HS-5 (cell line): ENCODE measurements at regions not wholly inside any gene's neighbourhood (a gene's known extent, or its start where the extent isn't known, plus 50 kb on each side); places are given as distances from the start of the nearest gene placed in this dataset.

Experiments used
- DNase-seq: peaks from one replicate; pipeline ENCODE4 v3.0.0-alpha.2; 2012; ENCODE audit warnings: low read depth

DNA sequence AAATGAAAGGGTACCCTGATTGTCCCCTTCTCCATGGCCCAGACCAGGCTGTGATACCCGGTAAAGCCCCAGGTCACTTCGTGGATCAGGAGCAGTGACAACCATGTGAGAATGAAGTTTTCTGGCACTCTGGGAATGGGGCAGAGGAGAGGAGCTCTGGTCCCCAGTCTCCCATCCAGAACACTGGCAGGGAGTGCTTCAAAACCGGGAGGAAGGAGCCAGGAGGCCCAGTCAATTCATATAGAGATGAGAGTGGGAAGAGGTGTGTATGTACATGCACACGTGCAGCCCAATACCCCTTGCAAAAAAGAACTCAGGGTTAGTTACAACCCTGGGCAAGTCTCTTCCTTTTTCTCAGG lies 101.4 kb upstream of the TLE3 start:
- no peak for DNase-seq

GRCh38 chr15:70198441-70199123 lies 100.9 kb upstream of the TLE3 start:
- no peak for DNase-seq

- DNase-seq, result no peak
Observed at GRCh38 chr15:70197945-70198361, 100.2 kb upstream of the TLE3 start.

DNA sequence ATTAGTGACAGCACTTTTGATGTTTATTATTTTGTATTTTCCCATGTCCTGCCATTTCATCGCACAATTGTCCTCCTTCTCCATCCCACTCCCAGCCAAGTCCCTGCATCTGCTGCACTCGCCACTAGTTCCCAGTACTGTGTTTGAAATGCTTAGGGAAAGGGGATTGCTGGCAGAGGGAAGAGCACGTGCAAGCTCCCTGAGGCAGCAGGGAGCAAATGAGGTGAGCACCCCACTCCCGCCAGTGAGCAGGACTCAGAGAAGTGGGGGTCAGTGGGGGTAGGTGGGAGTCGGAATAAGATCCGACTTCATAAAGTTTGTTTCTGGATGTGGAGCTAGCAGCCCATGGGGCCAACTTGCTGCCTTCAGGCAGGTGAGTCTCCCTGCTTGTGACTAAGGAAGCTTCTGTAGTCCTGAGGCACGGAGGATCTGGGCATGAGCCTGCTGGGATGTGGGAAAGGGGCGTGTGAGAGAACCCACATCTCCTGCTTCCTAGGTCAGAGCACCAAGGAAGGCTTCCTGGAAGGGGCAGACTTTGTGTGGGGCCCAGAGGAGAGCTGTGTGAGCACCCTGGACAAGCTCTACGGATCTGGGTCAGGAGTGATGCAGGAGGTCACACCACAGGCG lies 99.7 kb upstream of the TLE3 start:
- DNase-seq, result no peak

DNA sequence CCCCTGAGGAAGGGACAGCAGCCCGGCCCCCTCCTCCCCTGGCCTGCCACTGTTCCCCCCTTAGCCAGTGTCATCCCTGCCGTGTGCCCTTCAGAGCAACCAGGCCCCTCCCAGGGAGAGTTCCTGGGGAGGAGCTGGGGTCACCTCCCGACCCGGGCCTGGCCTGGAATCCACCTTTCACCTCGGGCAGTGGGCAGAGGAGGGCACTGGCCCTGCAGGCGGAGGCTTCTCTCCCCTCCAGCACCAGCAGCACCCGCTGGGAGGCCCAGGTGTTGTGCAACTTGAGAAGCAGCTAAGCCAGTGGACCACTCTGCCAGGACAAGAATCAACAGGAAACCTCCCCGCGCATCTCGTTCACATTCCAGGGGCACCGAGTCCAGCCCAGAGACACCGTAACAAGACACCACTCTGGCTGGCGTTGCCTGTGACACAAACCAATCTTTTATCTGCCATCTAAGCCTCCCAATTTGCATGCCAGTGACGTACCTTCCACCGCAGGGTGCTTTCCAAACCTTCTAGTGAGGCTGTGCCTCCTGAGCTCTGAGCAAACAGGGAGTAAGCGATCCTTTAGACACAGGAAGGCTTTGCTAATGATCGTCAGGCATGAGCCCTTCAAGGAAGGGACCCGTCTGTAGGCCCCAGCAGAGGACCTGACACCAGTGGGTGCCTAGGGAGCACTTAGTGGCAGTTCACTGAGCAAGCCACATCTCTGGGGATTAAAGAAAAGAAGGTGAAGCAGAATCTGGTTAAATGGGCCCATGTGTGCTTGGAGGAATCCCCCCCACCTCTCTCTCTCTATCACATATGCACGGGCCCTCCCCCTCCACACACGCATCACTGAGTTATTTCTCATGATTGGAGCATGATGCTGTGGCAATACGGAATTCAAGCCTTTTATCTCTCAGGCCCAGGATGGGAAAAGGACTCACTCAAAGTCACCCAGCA lies 98.9 kb upstream of the TLE3 start:
- no peak for DNase-seq

- DNase-seq, result peak; percentile 19
Observed at GRCh38 chr15:70195587-70196305, 98.0 kb upstream of the TLE3 start.

GRCh38 chr15:70195171-70195570 lies 97.5 kb upstream of the TLE3 start:
- DNase-seq, result no peak

- DNase-seq, result no peak
Observed at GRCh38 chr15:70194266-70194665, 96.5 kb upstream of the TLE3 start.

- no peak for DNase-seq
Observed at GRCh38 chr15:70193734-70194133, 96.0 kb upstream of the TLE3 start.

GRCh38 chr15:70192490-70192889 lies 94.8 kb upstream of the TLE3 start:
- no peak for DNase-seq

- no peak for DNase-seq
Observed at GRCh38 chr15:70192041-70192440, 94.3 kb upstream of the TLE3 start.

- DNase-seq, result no peak
Observed at GRCh38 chr15:70190965-70191364, 93.2 kb upstream of the TLE3 start.

GRCh38 chr15:70189826-70190695 lies 92.3 kb upstream of the TLE3 start:
- no peak for DNase-seq

- DNase-seq, result no peak
Observed at GRCh38 chr15:70188286-70188685, 90.6 kb upstream of the TLE3 start.

- no peak for DNase-seq
Observed at GRCh38 chr15:70187331-70187730, 89.6 kb upstream of the TLE3 start.

DNA sequence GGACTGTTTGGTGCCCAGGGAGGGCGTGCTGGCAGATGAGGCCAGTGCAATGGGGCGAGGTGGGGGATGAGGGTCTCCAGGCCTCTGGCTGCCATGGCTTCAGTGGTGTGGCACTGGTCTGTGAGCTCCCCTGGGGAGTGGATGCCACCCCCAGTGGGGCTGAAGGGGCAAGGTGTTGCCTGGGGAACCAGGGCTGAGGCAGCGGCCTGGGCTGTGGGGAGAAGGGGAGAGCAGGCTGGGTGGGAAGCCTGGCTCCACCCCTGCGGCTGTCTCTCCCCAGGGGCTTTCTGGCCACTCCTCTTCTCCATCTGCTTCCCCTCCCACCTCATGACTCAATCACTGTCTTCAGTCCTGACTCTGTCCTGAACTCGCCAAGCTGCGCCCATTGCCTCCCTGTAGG lies 88.4 kb upstream of the TLE3 start:
- no peak for DNase-seq

GRCh38 chr15:70185251-70185711 lies 87.6 kb upstream of the TLE3 start:
- no peak for DNase-seq

DNA sequence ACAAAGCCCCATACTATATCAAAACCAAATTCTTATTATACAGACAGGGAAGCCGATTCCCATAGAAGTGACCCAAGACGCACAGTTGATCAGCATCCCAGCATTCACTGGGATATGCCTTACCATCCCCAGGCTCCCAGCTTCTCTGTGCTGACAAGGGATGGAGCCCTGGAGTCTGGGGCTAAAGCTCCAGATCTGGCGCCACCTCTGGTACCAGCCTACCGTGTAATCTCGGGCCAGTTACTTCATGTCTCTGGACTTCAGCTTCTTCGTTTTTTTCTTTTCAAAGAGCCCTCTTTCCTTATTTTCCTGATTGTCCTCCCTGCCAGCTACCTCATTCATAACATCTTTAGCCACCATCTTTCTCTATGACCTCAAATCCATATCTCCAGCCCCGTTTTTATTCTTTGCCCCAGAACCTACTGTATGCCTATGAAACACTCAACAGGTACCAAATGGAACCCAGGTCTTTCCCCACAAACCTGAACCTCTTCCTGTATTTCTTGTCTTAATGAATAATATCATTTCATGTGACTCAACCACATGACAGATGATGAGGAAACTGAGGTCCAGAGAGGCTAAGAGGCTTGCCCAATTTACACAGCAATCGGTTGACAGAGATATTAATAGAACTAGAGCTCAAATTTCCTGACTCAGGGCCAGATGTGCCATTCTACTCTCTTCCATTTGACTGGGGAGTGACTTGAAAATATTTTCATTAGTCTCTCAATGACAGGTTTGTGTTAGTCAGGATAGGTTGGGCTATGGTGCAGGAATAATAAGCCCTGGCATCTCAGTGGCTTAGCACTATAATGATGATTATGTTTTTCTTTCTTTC lies 85.4 kb upstream of the TLE3 start:
- no peak for DNase-seq

DNA sequence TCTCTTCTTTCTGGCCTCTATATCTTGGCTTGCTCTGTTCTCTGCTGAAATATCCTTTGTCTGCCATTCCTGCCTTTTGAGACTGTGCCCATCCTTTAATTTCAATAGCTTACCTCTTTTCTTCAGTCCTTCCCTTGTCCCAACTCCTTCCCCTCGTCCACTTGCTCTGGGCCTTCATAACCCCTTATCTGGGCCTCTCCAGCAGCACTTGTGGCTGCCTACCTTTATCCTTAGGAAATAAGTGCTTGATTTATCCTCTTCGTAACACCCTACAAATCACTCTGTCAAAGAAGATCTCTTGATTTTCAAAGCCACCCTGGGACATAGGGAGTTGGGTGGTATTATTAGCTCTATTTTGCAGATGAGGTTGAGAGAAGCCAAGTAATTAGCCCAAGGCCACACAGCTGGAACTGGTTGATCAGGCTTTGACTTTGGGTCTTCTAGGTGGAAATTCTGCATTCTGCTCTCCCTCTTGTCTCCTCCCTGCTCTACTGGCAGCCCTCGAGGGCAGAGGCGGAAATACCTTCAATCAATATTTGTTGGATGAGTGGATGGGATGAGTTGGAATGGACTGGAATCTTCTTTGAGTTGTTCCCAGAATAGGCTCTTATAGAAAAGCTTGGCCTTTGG lies 84.0 kb upstream of the TLE3 start:
- DNase-seq, result no peak
